ENCODE measurements at regions not wholly inside any gene's neighbourhood (a gene's known extent, or its start where the extent isn't known, plus 50 kb on each side); places are given as distances from the start of the nearest gene placed in this dataset.

DNA sequence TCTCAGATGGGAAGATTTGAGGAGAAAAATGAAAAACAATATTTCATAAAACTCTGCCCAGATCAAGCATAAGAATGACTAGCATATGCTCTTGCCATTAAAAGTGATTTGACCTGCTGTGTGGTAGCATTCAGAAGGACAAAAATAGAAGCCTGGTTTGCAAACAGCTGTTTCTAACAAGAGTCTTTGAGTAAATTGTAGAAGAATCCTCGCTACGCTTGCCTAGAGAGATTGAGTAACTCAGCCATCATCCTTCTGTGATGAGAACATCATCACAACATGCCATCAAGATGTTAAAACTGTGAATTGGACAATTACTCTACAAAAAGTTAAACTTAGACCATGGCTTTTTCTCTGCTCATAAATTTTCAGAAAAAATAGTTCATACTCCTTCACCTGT is 168.9 kb upstream of the PUDP start:
- TF ChIP-seq CTCF (IDR thresholded peaks at IDR 0.05) = no peak
- no peak for TF ChIP-seq POLR2A (IDR thresholded peaks at IDR 0.05)
